HL-60 (cell line): ENCODE measurements at regions not wholly inside any gene's neighbourhood (a gene's known extent, or its start where the extent isn't known, plus 50 kb on each side); places are given as distances from the start of the nearest gene placed in this dataset.

Experiments used
- DNase-seq, 2 experiments: peaks; one replicate each; pipeline ENCODE4 v3.0.0-alpha.2; 2010 to 2020; ENCODE audit warnings: low read depth in 1 of 2, low spot score in 1 of 2
- H3K27ac ChIP-seq: fragments of 250-450 bp; sonication (Bioruptor Pico); replicated peaks from 2 replicates; pipeline ENCODE4 v1.5.1; 2020; ENCODE audit warnings: mild to moderate bottlenecking, moderate library complexity
- H3K27me3 ChIP-seq: fragments of 250-450 bp; sonication (Bioruptor Pico); 2 replicates; pipeline ENCODE4 v1.5.1; 2021; ENCODE audit warnings: mild to moderate bottlenecking, moderate library complexity; ENCODE audit not compliant: insufficient read depth, poor library complexity, severe bottlenecking
- H3K4me3 ChIP-seq: replicated peaks from 2 replicates; pipeline ENCODE4 v1.5.1; 2011; ENCODE audit warnings: mild to moderate bottlenecking, control low read depth, low read length; ENCODE audit not compliant: insufficient read depth
- CTCF ChIP-seq: IDR thresholded peaks from one replicate; pipeline ENCODE4 v1.5.1; 2011; ENCODE audit warnings: low read length, control low read depth, inconsistent platforms; ENCODE audit not compliant: insufficient read depth
- GABPA ChIP-seq: IDR thresholded peaks from 2 replicates; pipeline ENCODE4 v1.6.1; 2012; ENCODE audit warnings: low read depth
- POLR2AphosphoS5 ChIP-seq: IDR thresholded peaks from 2 replicates; pipeline ENCODE4 v1.6.1; 2012; ENCODE audit warnings: low read depth
- REST ChIP-seq: IDR thresholded peaks from 2 replicates; pipeline ENCODE4 v1.6.1; 2012; ENCODE audit warnings: low read depth; ENCODE audit not compliant: insufficient replicate concordance
- SPI1 ChIP-seq: IDR thresholded peaks from 2 replicates; pipeline ENCODE4 v1.6.1; 2012; ENCODE audit warnings: low read depth, mild to moderate bottlenecking, borderline replicate concordance

GRCh38 chr18:73043211-73043610, 175.4 kb upstream of the NETO1 start:
- no peak for DNase-seq
- H3K27ac ChIP-seq, result no peak overlapping the region
- no peak for TF ChIP-seq SPI1
- no peak for TF ChIP-seq CTCF
- no peak for TF ChIP-seq POLR2AphosphoS5
- TF ChIP-seq REST, result no peak
- no peak for TF ChIP-seq GABPA
- H3K27me3 ChIP-seq, result no peaks in the 10 kb centered on the region
- no peak overlapping the region for H3K4me3 ChIP-seq

- Histone ChIP-seq H3K27ac (no peak overlapping the region), H3K4me3 (no peak overlapping the region), H3K27me3 (no peaks in the 10 kb centered on the region)
- no peak for DNase-seq
- no peak for TF ChIP-seq POLR2AphosphoS5
- TF ChIP-seq SPI1, result no peak
- TF ChIP-seq REST, result no peak
- TF ChIP-seq GABPA, result no peak
- TF ChIP-seq CTCF, result no peak
Measured at GRCh38 chr18:73040247-73040646, 172.5 kb upstream of the NETO1 start.

- DNase-seq, result no peak
- H3K27ac ChIP-seq, result no peak overlapping the region
- no peaks in the 10 kb centered on the region for H3K27me3 ChIP-seq
- TF ChIP-seq REST (no peak), SPI1 (no peak), GABPA (no peak), POLR2AphosphoS5 (no peak), CTCF (no peak)
- H3K4me3 ChIP-seq, result no peak overlapping the region
Measured at GRCh38 chr18:73038336-73038735, 170.5 kb upstream of the NETO1 start.
